ENCODE measurements at regions not wholly inside any gene's neighbourhood (a gene's known extent, or its start where the extent isn't known, plus 50 kb on each side); places are given as distances from the start of the nearest gene placed in this dataset.

DNA sequence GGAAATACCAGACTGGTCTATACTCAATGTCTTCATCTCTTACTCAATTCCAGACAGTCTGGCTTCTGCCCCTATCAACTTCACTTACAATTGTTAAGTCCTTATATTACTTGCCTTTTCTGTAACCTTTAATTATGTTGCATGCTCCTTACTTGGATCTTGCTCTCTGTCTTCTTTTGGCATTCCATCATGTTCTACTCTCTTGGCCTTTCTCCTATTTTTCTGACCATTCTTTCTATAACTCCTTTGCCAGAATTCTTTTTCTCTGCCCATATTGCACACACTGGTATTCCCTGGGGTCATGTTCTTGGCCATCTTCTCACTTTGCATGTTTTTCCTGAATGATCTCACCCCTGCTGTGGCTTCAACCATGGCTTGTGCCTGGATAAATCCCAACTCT lies 209.8 kb upstream of the ZNF462 start:
- H2AFZ ChIP-seq, result no peak overlapping the region
- TF ChIP-seq EZH2 (IDR thresholded peaks at IDR 0.05; ENCODE audit: borderline replicate concordance), result no peak
- TF ChIP-seq, protein P1, sequence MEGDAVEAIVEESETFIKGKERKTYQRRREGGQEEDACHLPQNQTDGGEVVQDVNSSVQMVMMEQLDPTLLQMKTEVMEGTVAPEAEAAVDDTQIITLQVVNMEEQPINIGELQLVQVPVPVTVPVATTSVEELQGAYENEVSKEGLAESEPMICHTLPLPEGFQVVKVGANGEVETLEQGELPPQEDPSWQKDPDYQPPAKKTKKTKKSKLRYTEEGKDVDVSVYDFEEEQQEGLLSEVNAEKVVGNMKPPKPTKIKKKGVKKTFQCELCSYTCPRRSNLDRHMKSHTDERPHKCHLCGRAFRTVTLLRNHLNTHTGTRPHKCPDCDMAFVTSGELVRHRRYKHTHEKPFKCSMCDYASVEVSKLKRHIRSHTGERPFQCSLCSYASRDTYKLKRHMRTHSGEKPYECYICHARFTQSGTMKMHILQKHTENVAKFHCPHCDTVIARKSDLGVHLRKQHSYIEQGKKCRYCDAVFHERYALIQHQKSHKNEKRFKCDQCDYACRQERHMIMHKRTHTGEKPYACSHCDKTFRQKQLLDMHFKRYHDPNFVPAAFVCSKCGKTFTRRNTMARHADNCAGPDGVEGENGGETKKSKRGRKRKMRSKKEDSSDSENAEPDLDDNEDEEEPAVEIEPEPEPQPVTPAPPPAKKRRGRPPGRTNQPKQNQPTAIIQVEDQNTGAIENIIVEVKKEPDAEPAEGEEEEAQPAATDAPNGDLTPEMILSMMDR (IDR thresholded peaks at IDR 0.05; ENCODE audit: poor library complexity), result no peak
- no peaks in the 10 kb centered on the region for H3K9me2 ChIP-seq (replicated peaks; ENCODE audit: insufficient read depth)
- H3K79me2 ChIP-seq, result no peaks in the 10 kb centered on the region
- no peaks in the 10 kb centered on the region for H3K36me3 ChIP-seq (replicated peaks; ENCODE audit: insufficient read depth, low read depth)
- no peak for DNase-seq (ENCODE audit: low spot score)
- no peak overlapping the region for H3K4me2 ChIP-seq
- H3K27ac ChIP-seq, result no peak overlapping the region
- H3K27me3 ChIP-seq, result no peaks in the 10 kb centered on the region
- H3K4me1 ChIP-seq (ENCODE audit: insufficient read depth), result no peaks in the 10 kb centered on the region
- H4K20me1 ChIP-seq (ENCODE audit: insufficient read depth, poor library complexity, severe bottlenecking), result no peaks in the 10 kb centered on the region
- no peak overlapping the region for H3K4me3 ChIP-seq
- no peaks in the 10 kb centered on the region for H3K9me3 ChIP-seq (ENCODE audit: low read depth)

GRCh38 chr9:106655966-106656365 lies 207.0 kb upstream of the ZNF462 start:
- DNase-seq (ENCODE audit: low spot score), result no peak
- no peaks in the 10 kb centered on the region for H4K20me1 ChIP-seq (ENCODE audit: insufficient read depth, poor library complexity, severe bottlenecking)
- H3K4me1 ChIP-seq (ENCODE audit: insufficient read depth), result no peaks in the 10 kb centered on the region
- H3K4me3 ChIP-seq, result no peak overlapping the region
- H3K27ac ChIP-seq, result no peak overlapping the region
- no peaks in the 10 kb centered on the region for H3K9me2 ChIP-seq (replicated peaks; ENCODE audit: insufficient read depth)
- no peaks in the 10 kb centered on the region for H3K27me3 ChIP-seq
- no peak overlapping the region for H3K4me2 ChIP-seq
- 70% methylated on average over 2 of the region's 2 CpGs for WGBS (ENCODE audit: low lambda C conversion rate, missing lambda C conversion rate)
- no peaks in the 10 kb centered on the region for H3K79me2 ChIP-seq
- H2AFZ ChIP-seq, result no peak overlapping the region
- H3K36me3 ChIP-seq (replicated peaks; ENCODE audit: insufficient read depth, low read depth), result no peaks in the 10 kb centered on the region
- H3K9me3 ChIP-seq (ENCODE audit: low read depth), result no peaks in the 10 kb centered on the region
- TF ChIP-seq EZH2phosphoT487 (IDR thresholded peaks at IDR 0.05; ENCODE audit: low read depth, severe bottlenecking, unreplicated experiment) (no peak), EZH2 (IDR thresholded peaks at IDR 0.05; ENCODE audit: borderline replicate concordance) (no peak)
- TF ChIP-seq, protein P1 (IDR thresholded peaks at IDR 0.05; ENCODE audit: poor library complexity), result no peak

- no peaks in the 10 kb centered on the region for H3K4me1 ChIP-seq (ENCODE audit: insufficient read depth)
- H2AFZ ChIP-seq, result no peak overlapping the region
- H3K9me2 ChIP-seq (replicated peaks; ENCODE audit: insufficient read depth), result no peaks in the 10 kb centered on the region
- H3K4me3 ChIP-seq, result no peak overlapping the region
- TF ChIP-seq, protein P1 (IDR thresholded peaks at IDR 0.05; ENCODE audit: poor library complexity), result no peak
- no peak for TF ChIP-seq EZH2phosphoT487 (IDR thresholded peaks at IDR 0.05; ENCODE audit: low read depth, severe bottlenecking, unreplicated experiment)
- no peak for TF ChIP-seq EZH2 (IDR thresholded peaks at IDR 0.05; ENCODE audit: borderline replicate concordance)
- H3K4me2 ChIP-seq, result no peak overlapping the region
- DNase-seq (ENCODE audit: low spot score), result no peak
- no peaks in the 10 kb centered on the region for H3K79me2 ChIP-seq
- no peak overlapping the region for H3K27ac ChIP-seq
- no peaks in the 10 kb centered on the region for H3K27me3 ChIP-seq
- no peaks in the 10 kb centered on the region for H3K36me3 ChIP-seq (replicated peaks; ENCODE audit: insufficient read depth, low read depth)
- no peaks in the 10 kb centered on the region for H3K9me3 ChIP-seq (ENCODE audit: low read depth)
- H4K20me1 ChIP-seq (ENCODE audit: insufficient read depth, poor library complexity, severe bottlenecking), result no peaks in the 10 kb centered on the region
Observed at GRCh38 chr9:106657926-106658325, 205.0 kb upstream of the ZNF462 start.

- Histone ChIP-seq H3K4me1 (ENCODE audit: insufficient read depth) (no peaks in the 10 kb centered on the region), H3K9me2 (replicated peaks; ENCODE audit: insufficient read depth) (no peaks in the 10 kb centered on the region), H4K20me1 (ENCODE audit: insufficient read depth, poor library complexity, severe bottlenecking) (no peaks in the 10 kb centered on the region), H3K4me2 (no peak overlapping the region), H3K79me2 (no peaks in the 10 kb centered on the region), H3K27me3 (no peaks in the 10 kb centered on the region), H3K4me3 (no peak overlapping the region), H3K27ac (no peak overlapping the region), H3K36me3 (replicated peaks; ENCODE audit: insufficient read depth, low read depth) (no peaks in the 10 kb centered on the region), H2AFZ (no peak overlapping the region), H3K9me3 (ENCODE audit: low read depth) (no peaks in the 10 kb centered on the region)
- 95% methylated on average over 1 of the region's 1 CpG for WGBS (ENCODE audit: low lambda C conversion rate, missing lambda C conversion rate)
- no peak for DNase-seq (ENCODE audit: low spot score)
- TF ChIP-seq, protein P1 (IDR thresholded peaks at IDR 0.05; ENCODE audit: poor library complexity), result no peak
- TF ChIP-seq EZH2phosphoT487 (IDR thresholded peaks at IDR 0.05; ENCODE audit: low read depth, severe bottlenecking, unreplicated experiment) (no peak), EZH2 (IDR thresholded peaks at IDR 0.05; ENCODE audit: borderline replicate concordance) (no peak)
Observed at GRCh38 chr9:106668534-106668933, 194.4 kb upstream of the ZNF462 start.

All from hepatocyte (in vitro differentiated cells).